Osteoblast (primary cell): ENCODE measurements at regions not wholly inside any gene's neighbourhood (a gene's known extent, or its start where the extent isn't known, plus 50 kb on each side); places are given as distances from the start of the nearest gene placed in this dataset.

Experiments
- DNase-seq: peaks from one replicate; pipeline ENCODE4 v3.0.0; 2011; ENCODE audit warnings: low spot score, mixed read lengths; ENCODE audit not compliant: insufficient read length; ENCODE audit errors: missing footprints
- H2AFZ ChIP-seq: 2 replicates; pipeline ENCODE4 v1.6.0; 2011; ENCODE audit warnings: mild to moderate bottlenecking, low read length
- H3K27ac ChIP-seq: 2 replicates; pipeline ENCODE4 v1.5.1; 2011; ENCODE audit warnings: mild to moderate bottlenecking, low read depth, low read length, moderate library complexity
- H3K27me3 ChIP-seq: 2 replicates; pipeline ENCODE4 v1.6.0; 2012; ENCODE audit warnings: mild to moderate bottlenecking, control low read depth, inconsistent platforms, low read length, moderate library complexity; ENCODE audit not compliant: insufficient read depth
- H3K36me3 ChIP-seq: 2 replicates; pipeline ENCODE4 v1.5.1; 2011; ENCODE audit warnings: mild to moderate bottlenecking, low read length, control low read depth, moderate library complexity; ENCODE audit not compliant: insufficient read depth
- H3K4me1 ChIP-seq: 2 replicates; pipeline ENCODE4 v1.5.1; 2011; ENCODE audit warnings: mild to moderate bottlenecking, low read length, control low read depth, moderate library complexity; ENCODE audit not compliant: insufficient read depth
- H3K4me2 ChIP-seq: 2 replicates; pipeline ENCODE4 v1.6.0; 2011; ENCODE audit warnings: mild to moderate bottlenecking, low read length; ENCODE audit not compliant: insufficient read depth
- H3K4me3 ChIP-seq: fragments of 200-600 bp; sonication (generic); 3 replicates; pipeline ENCODE4 v1.5.1; 2012; ENCODE audit warnings: mild to moderate bottlenecking, low read length, inconsistent platforms; ENCODE audit not compliant: insufficient read depth
- H3K79me2 ChIP-seq: 2 replicates; pipeline ENCODE4 v1.6.0; 2012; ENCODE audit warnings: mild to moderate bottlenecking, low read length, control low read depth, inconsistent platforms; ENCODE audit not compliant: insufficient read depth
- H3K9me3 ChIP-seq: 2 replicates; pipeline ENCODE4 v1.5.1; 2011; ENCODE audit warnings: low read depth, low read length, control low read depth
- H4K20me1 ChIP-seq: 2 replicates; pipeline ENCODE4 v1.6.0; 2012; ENCODE audit warnings: mild to moderate bottlenecking, low read length, control low read depth; ENCODE audit not compliant: insufficient read depth
- CTCF ChIP-seq: IDR thresholded peaks from 2 replicates; pipeline ENCODE4 v1.5.1; 2011; ENCODE audit warnings: mild to moderate bottlenecking, low read depth, low read length, moderate library complexity; ENCODE audit errors: extremely low read depth

- H3K79me2 ChIP-seq, result no peaks in the 10 kb centered on the region
- no peaks in the 10 kb centered on the region for H4K20me1 ChIP-seq
- TF ChIP-seq CTCF, result no peak
- no peaks in the 10 kb centered on the region for H3K9me3 ChIP-seq
- H3K27me3 ChIP-seq, result no peaks in the 10 kb centered on the region
- H3K36me3 ChIP-seq, result no peaks in the 10 kb centered on the region
- H3K4me2 ChIP-seq, result no peak overlapping the region
- no peaks in the 10 kb centered on the region for H3K4me1 ChIP-seq
- H3K27ac ChIP-seq, result no peak overlapping the region
- peak; percentile 19 for DNase-seq
- H2AFZ ChIP-seq, result no peak overlapping the region
- H3K4me3 ChIP-seq, result no peak overlapping the region
Observed at GRCh38 chr3:88767746-88768145, 339.7 kb upstream of the EPHA3 start.

- no peaks in the 10 kb centered on the region for H3K27me3 ChIP-seq
- no peak for DNase-seq
- no peaks in the 10 kb centered on the region for H4K20me1 ChIP-seq
- H3K36me3 ChIP-seq, result no peaks in the 10 kb centered on the region
- no peaks in the 10 kb centered on the region for H3K9me3 ChIP-seq
- H3K4me1 ChIP-seq, result no peaks in the 10 kb centered on the region
- H3K79me2 ChIP-seq, result no peaks in the 10 kb centered on the region
- no peak for TF ChIP-seq CTCF
- no peak overlapping the region for H2AFZ ChIP-seq
- H3K4me2 ChIP-seq, result no peak overlapping the region
- H3K4me3 ChIP-seq, result no peak overlapping the region
- H3K27ac ChIP-seq, result no peak overlapping the region
Observed at GRCh38 chr3:88773766-88774165, 333.7 kb upstream of the EPHA3 start.

- H3K4me1 ChIP-seq, result no peaks in the 10 kb centered on the region
- no peak for DNase-seq
- no peak overlapping the region for H3K4me3 ChIP-seq
- no peak for TF ChIP-seq CTCF
- H4K20me1 ChIP-seq, result no peaks in the 10 kb centered on the region
- H3K36me3 ChIP-seq, result no peaks in the 10 kb centered on the region
- no peaks in the 10 kb centered on the region for H3K79me2 ChIP-seq
- H3K27me3 ChIP-seq, result no peaks in the 10 kb centered on the region
- H2AFZ ChIP-seq, result no peak overlapping the region
- no peak overlapping the region for H3K27ac ChIP-seq
- no peaks in the 10 kb centered on the region for H3K9me3 ChIP-seq
- H3K4me2 ChIP-seq, result no peak overlapping the region
Observed at GRCh38 chr3:88775026-88775690, 332.3 kb upstream of the EPHA3 start.

GRCh38 chr3:88779482-88779881, 327.9 kb upstream of the EPHA3 start:
- Histone ChIP-seq H4K20me1 (no peaks in the 10 kb centered on the region), H3K36me3 (no peaks in the 10 kb centered on the region), H2AFZ (no peak overlapping the region), H3K79me2 (no peaks in the 10 kb centered on the region), H3K4me2 (no peak overlapping the region), H3K9me3 (no peaks in the 10 kb centered on the region), H3K4me3 (no peak overlapping the region), H3K27me3 (no peaks in the 10 kb centered on the region), H3K4me1 (no peaks in the 10 kb centered on the region), H3K27ac (no peak overlapping the region)
- no peak for DNase-seq
- TF ChIP-seq CTCF, result no peak
